ENCODE measurements at regions not wholly inside any gene's neighbourhood (a gene's known extent, or its start where the extent isn't known, plus 50 kb on each side); places are given as distances from the start of the nearest gene placed in this dataset.

DNA sequence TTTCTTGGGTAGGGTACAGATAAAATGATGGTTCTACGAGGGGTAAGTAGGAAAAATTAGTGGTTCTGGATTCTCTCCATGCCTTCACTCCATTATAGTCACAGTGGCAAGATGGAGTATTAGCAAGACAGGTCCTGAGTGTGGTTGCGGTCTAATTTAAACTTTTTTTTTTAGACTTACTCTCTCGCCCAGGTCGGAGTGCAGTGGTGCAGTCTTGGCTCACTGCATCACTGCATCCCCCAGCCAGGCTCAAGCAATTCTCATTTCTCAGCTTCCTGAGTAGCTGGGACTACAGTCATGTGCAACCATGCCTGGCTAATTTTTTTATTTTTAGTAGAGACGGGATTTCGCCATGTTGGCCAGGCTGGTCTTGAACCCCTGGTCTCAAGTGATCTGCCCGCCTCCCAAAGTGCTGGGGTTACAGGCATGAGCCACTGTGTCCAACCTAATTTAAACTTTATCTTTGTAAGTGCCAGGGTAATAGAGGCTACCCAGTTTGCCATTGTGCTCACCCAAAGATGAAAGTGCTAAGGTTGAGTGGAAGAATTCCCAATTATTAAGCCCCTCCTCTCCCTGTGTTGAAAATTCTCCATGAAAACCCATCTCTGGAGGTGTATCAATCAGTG is 135.6 kb downstream of the TM9SF2 start:
- Histone ChIP-seq H3K36me3 (ENCODE audit: control insufficient read depth in 2 of 4, insufficient read depth in 4 of 4, low read length in 3 of 4) (no peaks in the 10 kb centered on the region), H3K4me3 (ENCODE audit: extremely low read depth in 1 of 4, insufficient read depth in 2 of 4, low read depth in 3 of 4, low read length in 4 of 4) (no peak overlapping the region)

More for the DNA sequence above, 135.6 kb downstream of the TM9SF2 start:
- Histone ChIP-seq H2BK20ac (ENCODE audit: low read length) (no peak overlapping the region), H3K23me2 (ENCODE audit: low read depth, low read length) (no peaks in the 10 kb centered on the region), H3K9ac (replicated peaks in 1 of 4; ENCODE audit: extremely low read depth in 1 of 4, low read depth in 3 of 4, low read length in 3 of 4) (no peak overlapping the region), H3K4me2 (ENCODE audit: insufficient read depth in 1 of 2, low read depth in 2 of 2, low read length in 2 of 2) (no peak overlapping the region), H2BK12ac (ENCODE audit: low read depth, low read length) (no peak overlapping the region), H3K9me3 (ENCODE audit: insufficient read depth in 2 of 2, low read depth in 1 of 2, low read length in 1 of 2) (peaks cover 0 to 4% of the 10 kb centered on the region in 2 experiments; a peak in 1 of 4 replicates), H3K14ac (ENCODE audit: insufficient read length) (no peak overlapping the region), H3K4me1 (replicated peaks in 1 of 4; ENCODE audit: control insufficient read depth in 3 of 4, insufficient read depth in 4 of 4, low read length in 3 of 4) (no peaks in the 10 kb centered on the region), H4K8ac (ENCODE audit: extremely low read depth, insufficient read depth, low read length) (no peak overlapping the region), H3K4ac (replicated peaks; ENCODE audit: insufficient read length, low read depth, low read length) (no peak overlapping the region), H3K27me3 (replicated peaks in 1 of 4; ENCODE audit: control insufficient read depth in 3 of 4, extremely low read depth in 1 of 4, insufficient read depth in 3 of 4, low read length in 3 of 4) (no peaks in the 10 kb centered on the region), H2BK5ac (ENCODE audit: low read depth, low read length) (no peak overlapping the region), H2BK15ac (ENCODE audit: low read length) (no peak overlapping the region), H3K56ac (replicated peaks; ENCODE audit: insufficient read length, low read depth, low read length) (no peak overlapping the region), H4K20me1 (replicated peaks in 1 of 2; ENCODE audit: control insufficient read depth in 1 of 2, insufficient read depth in 2 of 2, low read length in 2 of 2) (no peaks in the 10 kb centered on the region), H2AFZ (ENCODE audit: low read length) (no peak overlapping the region), H2AK5ac (ENCODE audit: low read depth, low read length) (no peak overlapping the region), H3K23ac (ENCODE audit: insufficient read length) (no peak overlapping the region), H2BK120ac (replicated peaks; ENCODE audit: low read depth, low read length) (no peak overlapping the region), H3K79me1 (ENCODE audit: low read depth, low read length) (no peaks in the 10 kb centered on the region; the same call in 1 of the 2 replicates), H4K91ac (replicated peaks; ENCODE audit: insufficient read length, low read length) (no peak overlapping the region), H4K5ac (ENCODE audit: insufficient read length, low read depth, low read length) (no peak overlapping the region), H3K18ac (ENCODE audit: extremely low read depth, low read length) (no peak overlapping the region), H3K27ac (ENCODE audit: low read depth, low read length) (no peak overlapping the region), H3K79me2 (ENCODE audit: control insufficient read depth in 1 of 2, insufficient read depth in 2 of 2, low read length in 2 of 2) (no peaks in the 10 kb centered on the region)
- WGBS, 2 experiments (ENCODE audit: extremely low coverage in 1 of 2, insufficient coverage in 1 of 2, insufficient read length in 1 of 2, insufficient replicate concordance in 2 of 2, low coverage in 1 of 2, low lambda C conversion rate in 2 of 2, missing lambda C conversion rate in 1 of 2): 94% methylated on average over 7 of the region's 7 CpGs; no CpG with 5 or more reads in 1 of the 2 experiments
- POLR2A ChIA-PET (ENCODE audit: partially characterized antibody): no interaction called here
- no peak for DNase-seq (ENCODE audit: low read depth in 1 of 2, low spot score in 2 of 2)
- CTCF ChIA-PET (ENCODE audit: partially characterized antibody): no interaction called here
- no peak for FAIRE-seq
- no peak for TF ChIP-seq RNF2 (IDR thresholded peaks at IDR 0.05; ENCODE audit: borderline replicate concordance, low read depth, low read length, missing control alignments, poor library complexity, severe bottlenecking)

All from H1 (cell line).